GM12872 (cell line): ENCODE measurements at regions not wholly inside any gene's neighbourhood (a gene's known extent, or its start where the extent isn't known, plus 50 kb on each side); places are given as distances from the start of the nearest gene placed in this dataset.

Experiments
- TF ChIP-seq, protein P1 (sequence below): IDR thresholded peaks from 3 replicates; pipeline ENCODE4 v1.5.1; 2011; ENCODE audit warnings: low read depth, mild to moderate bottlenecking, low read length, moderate library complexity; ENCODE audit not compliant: insufficient read depth

DNA sequence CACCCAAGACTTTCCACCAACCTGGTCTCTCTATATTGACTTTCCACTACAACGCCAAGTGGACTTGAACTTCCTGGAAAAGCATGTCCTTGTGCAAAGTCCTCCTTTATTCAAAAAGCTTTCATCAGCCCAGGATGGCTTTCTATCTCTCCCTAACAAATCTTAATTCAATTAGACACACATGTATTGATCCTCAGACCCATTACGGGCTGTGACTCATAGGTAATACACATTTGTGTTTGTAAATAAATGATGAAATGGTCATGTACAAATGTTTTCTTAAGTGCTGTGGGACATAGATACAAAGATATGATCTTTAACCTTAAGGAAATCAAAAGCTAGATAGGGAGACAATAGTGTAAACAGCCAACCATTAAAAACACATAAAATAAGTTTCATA is 1189.7 kb downstream of the EFNB2 start:
- TF ChIP-seq, protein P1, sequence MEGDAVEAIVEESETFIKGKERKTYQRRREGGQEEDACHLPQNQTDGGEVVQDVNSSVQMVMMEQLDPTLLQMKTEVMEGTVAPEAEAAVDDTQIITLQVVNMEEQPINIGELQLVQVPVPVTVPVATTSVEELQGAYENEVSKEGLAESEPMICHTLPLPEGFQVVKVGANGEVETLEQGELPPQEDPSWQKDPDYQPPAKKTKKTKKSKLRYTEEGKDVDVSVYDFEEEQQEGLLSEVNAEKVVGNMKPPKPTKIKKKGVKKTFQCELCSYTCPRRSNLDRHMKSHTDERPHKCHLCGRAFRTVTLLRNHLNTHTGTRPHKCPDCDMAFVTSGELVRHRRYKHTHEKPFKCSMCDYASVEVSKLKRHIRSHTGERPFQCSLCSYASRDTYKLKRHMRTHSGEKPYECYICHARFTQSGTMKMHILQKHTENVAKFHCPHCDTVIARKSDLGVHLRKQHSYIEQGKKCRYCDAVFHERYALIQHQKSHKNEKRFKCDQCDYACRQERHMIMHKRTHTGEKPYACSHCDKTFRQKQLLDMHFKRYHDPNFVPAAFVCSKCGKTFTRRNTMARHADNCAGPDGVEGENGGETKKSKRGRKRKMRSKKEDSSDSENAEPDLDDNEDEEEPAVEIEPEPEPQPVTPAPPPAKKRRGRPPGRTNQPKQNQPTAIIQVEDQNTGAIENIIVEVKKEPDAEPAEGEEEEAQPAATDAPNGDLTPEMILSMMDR, result no peak

DNA sequence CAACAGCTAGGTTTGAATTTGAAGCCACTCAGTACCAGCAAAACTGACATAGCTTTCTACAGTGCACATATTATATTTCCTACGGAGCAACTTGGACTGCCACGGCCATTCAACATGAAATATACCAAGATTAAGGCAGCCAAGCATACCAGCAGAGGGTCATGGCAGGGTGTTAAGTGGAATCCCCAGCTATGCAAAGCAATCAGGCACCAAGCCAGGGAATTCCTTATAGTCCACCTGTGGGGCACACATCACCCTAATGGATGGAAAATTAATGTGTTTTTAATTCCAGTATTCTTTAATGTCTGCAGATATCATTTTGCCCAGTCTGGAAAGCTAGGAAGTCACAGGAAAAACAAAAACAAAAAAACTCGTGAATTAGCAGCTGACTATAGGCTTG is 1190.3 kb downstream of the EFNB2 start:
- TF ChIP-seq, protein P1, result no peak

DNA sequence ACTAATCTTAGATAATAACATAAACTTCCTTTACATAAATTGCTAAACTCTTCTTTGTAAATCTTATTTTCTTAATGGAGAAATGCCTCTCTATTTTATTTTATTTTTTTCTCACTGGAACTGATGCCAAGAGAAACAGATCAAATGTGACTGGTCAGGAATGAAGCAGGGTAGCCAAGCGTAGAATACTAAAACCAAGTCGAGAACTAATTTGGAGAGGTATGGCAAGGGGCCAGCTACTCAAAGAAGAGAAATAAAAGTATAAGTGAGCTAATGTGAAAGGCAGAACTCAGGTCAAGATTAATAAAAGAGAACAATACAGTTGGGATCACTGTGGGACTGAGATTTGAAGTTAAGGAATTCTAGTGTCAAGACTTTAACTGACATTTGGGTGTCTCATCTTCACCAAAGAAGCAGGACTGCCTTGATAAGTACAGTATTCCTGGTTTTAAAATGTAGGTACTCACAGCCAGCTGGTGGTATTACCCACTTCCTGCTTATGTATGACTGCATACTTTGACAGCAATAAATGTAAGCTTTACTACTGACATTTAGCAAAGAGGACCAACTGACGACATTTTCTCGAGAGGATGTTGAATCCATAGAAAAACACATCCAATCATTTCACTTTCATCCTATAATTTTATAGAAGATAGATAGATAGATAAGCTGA is 1192.2 kb downstream of the EFNB2 start:
- TF ChIP-seq, protein P1, result no peak

DNA sequence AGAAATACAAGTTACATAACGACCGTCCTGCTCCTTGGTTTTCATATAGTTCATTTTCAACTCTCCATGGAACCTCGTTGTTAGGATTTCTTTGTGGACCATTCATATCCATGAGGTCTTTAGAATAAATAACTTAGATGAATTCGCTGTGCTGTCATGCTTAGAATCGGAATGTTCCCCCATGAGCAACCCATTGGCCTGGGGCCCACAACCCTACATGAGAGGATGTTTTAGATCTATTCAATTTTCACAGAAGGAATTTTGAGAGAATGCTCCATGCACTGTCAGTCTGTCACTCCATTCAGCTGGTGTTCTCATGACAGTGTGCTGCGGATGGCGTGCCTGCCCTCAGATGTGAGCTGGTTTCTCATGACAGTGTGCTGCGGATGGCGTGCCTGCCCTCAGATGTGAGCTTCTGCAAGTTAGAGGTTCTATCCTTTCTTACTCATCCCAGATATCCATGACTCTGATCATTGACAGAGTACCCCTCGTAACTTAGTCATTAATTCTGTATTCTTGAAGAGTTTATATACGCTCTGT is 1193.1 kb downstream of the EFNB2 start:
- TF ChIP-seq, protein P1, result no peak

DNA sequence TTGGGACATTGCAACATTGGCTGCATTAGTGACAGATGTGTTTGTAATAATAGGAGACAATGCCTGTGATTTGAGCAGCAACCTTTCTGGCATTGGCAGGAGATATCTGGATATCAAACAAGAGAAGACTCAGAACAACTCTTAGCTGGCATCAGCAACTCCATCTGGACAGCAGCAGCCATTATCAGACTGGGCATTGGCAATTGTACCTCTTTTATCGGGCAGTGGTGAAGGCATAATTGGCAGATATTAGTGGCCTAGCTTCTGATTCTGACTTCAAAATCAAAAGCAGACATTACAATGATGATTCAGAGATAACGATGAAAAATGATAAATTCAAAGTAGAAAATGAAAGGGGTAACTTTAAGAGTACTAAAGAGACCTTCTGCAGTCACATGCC is 1193.7 kb downstream of the EFNB2 start:
- TF ChIP-seq, protein P1, result no peak

DNA sequence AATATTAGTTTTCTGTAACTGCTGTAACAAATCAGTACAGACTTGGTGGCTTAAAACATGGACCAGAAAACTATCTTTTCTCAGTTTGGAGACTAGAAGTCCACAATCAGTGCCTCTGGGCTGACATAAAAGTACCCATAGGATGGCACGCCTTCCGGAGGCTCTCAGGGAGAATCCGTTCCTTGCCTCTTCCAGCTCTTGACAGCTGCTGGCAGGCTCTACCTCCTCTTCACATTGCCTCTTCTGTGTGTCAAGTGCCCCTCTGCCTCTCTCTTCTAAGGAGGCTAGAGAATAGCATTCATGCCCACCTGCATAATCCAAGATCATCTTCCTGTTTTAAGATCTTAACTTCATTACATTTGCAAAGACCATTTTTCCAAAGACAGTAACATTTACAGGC is 1194.2 kb downstream of the EFNB2 start:
- TF ChIP-seq, protein P1, result no peak

DNA sequence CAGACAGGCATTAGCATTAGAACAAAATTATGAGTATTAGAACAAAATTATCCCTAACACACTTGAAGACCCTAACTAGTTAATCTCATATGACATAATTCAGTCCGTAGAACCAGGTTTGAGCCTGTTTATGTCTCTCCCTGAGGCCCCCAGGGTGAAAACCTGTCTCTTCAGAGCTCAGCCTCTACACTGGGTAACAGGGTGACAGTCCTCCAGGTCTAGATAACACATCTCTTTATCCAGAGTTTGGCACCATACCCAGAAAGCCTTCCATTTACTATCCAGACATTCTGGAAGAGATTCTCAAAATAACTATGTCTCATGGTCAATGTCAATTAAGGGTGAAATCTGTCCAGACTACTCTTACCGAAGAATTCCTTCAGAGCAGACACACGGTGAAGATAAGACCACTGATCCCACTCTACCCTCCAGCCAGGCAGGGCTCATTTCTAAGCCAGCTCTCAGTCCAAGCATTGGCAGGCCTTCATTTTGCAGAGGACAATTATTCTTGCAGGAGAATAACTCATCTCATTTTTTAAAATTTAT is 1195.3 kb downstream of the EFNB2 start:
- TF ChIP-seq, protein P1, result no peak
